HG03575 (cell line): ENCODE measurements at regions not wholly inside any gene's neighbourhood (a gene's known extent, or its start where the extent isn't known, plus 50 kb on each side); places are given as distances from the start of the nearest gene placed in this dataset.
"Not testable (repeated sequence)": the region's sequence is repeated elsewhere in the genome, so short reads cannot be mapped to it uniquely, and the experiment has no call there.

Experiments used
- ATAC-seq: cut with Tn5 transposase; IDR thresholded peaks from one replicate; pipeline ENCODE4 v1.9.1; 2021; ENCODE audit not compliant: unreplicated experiment, insufficient number of reproducible peaks, low FRiP score; ENCODE audit errors: extremely low read depth

DNA sequence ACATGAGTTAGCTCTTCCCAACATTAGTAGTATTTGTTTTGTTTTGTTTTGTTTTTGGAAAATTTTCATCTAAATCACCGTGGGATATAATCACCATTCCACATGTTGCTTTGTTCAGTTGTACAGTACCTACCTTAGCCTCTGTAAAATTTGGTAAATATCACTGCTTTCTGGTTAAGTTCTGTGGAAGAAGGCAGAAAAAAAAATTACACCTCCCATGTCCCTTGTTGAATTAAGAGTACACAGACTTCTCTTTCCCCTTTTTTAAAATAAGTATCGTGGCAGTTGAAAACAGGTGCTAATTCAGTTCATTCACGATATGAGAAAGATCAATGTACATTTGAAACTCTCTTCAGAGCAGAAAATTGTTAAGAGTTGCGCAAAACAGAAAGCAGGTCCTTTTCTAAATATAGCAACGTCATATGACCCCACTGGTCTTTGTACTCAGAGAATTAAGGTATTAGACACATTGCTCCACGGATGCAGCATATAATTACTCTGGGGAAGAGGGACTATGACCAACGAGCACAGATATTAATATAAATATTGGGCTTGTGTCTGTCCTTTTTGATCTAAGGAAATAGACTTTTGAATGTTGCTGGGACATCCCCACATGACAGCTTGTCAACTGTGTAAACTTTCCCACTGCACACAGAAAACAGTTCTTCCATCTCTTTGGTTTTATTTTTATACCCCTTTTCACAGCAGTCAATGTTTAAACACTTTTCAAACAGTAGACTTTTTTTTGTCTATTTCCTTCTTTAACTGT, 58.6 kb upstream of the ZNF217 start:
- peak; percentile 38 for ATAC-seq

DNA sequence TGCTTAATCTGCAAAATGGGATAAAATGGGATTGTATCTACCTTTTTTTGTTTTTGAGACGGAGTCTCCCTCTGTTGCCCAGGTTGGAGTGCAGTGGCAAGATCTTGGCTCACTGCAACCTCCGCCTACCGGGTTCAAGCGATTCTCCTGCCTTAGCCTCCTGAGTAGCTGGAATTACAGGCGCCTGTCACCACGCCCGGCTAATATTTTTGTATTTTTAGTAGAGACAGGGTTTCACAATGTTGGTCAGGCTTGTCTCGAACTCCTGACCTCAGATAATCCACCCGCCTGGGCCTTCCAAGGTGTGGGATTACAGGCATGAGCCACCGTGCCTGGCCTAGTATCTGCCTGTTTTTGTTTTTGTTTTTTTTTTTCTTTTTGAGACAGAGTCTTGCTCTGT, 55.9 kb upstream of the ZNF217 start:
- not testable (repeated sequence) for ATAC-seq

DNA sequence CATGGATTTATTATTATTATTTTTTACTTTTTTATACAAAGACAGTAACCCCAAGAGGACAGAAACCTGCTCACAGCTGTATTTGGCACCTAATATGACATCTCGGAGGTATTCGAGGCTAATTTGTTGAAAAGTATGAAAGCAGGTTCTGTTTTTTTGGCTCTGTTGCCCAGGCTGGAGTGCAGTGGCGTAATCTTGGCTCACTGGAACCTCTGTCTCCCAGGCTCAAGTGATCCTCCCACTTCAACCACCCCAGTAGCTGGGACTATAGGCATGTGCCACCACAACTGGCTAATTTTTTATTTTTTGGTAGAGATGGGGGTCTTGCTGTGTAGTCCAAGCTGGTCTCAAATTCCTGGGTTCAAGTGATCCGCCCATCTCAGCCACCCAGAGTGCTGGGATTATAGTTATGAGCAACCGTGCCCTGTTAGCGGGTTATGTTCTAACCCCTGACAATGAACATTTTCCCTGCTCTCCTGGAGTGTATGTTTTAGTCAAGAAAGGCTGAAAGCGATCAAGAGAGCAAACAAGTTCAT, 53.7 kb upstream of the ZNF217 start:
- no peak for ATAC-seq

- ATAC-seq = no peak
Measured at GRCh38 chr20:53646550-53646949, 52.9 kb upstream of the ZNF217 start.

DNA sequence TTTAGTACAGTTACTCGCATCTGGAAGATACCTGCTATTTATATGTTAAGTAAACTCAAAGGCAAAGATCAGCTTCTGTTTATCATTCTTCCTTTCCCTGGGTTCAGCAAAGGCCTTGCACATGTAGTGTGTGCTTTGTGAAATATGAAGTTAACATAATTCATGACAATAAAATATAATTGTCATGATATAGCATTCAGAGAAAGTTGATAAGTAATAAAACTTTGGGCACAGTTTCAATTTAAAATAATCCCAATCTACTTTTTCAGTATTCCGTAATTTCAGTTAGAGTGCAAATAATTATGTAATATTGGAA, 51.9 kb upstream of the ZNF217 start:
- ATAC-seq = no peak

- ATAC-seq = not testable (repeated sequence)
Measured at GRCh38 chr20:53644108-53644507, 50.5 kb upstream of the ZNF217 start.
